Liver (tissue), 3 donors: ENCODE measurements at regions not wholly inside any gene's neighbourhood (a gene's known extent, or its start where the extent isn't known, plus 50 kb on each side); places are given as distances from the start of the nearest gene placed in this dataset.
"Not testable (repeated sequence)": the region's sequence is repeated elsewhere in the genome, so short reads cannot be mapped to it uniquely, and the experiment has no call there.

Experiments used
- EGR1 ChIP-seq, 2 donors: IDR thresholded peaks; 2 replicates each; pipeline ENCODE4 v1.6.1; 2016 to 2018; ENCODE audit warnings: antibody characterized with exemption in 2 of 2, low read depth in 2 of 2
- GABPA ChIP-seq, 2 donors: IDR thresholded peaks in 1 of 2; conservative IDR thresholded peaks in 1 of 2; 2 replicates each; pipeline ENCODE4 v1.6.1; 2016; ENCODE audit warnings: antibody characterized with exemption in 2 of 2, mild to moderate bottlenecking in 1 of 2, moderate library complexity in 1 of 2
- JUND ChIP-seq, 2 donors: IDR thresholded peaks; 2 replicates each; pipeline ENCODE4 v1.6.1; 2016; ENCODE audit warnings: antibody characterized with exemption in 2 of 2
- RAD21 ChIP-seq, 2 donors: IDR thresholded peaks; 2 replicates each; pipeline ENCODE4 v1.6.1; 2016; ENCODE audit warnings: antibody characterized with exemption in 2 of 2, mild to moderate bottlenecking in 2 of 2
- SP1 ChIP-seq: IDR thresholded peaks from 2 replicates; pipeline ENCODE4 v1.6.1; 2018; ENCODE audit warnings: antibody characterized with exemption, mild to moderate bottlenecking
- YY1 ChIP-seq: IDR thresholded peaks from 2 replicates; pipeline ENCODE4 v1.6.1; 2016; ENCODE audit warnings: antibody characterized with exemption, mild to moderate bottlenecking
- TF ChIP-seq, protein P1 (sequence below): IDR thresholded peaks from 2 replicates; pipeline ENCODE4 v1.6.1; 2016; ENCODE audit warnings: antibody characterized with exemption
- TF ChIP-seq, protein P2 (sequence below): fragments of 150-350 bp; IDR thresholded peaks from 2 replicates; pipeline ENCODE4 v1.5.1; 2017; ENCODE audit warnings: improper control_type of control experiment, low read depth, low read length; ENCODE audit not compliant: missing input control
- TF ChIP-seq, protein P3 (sequence below): IDR thresholded peaks from 2 replicates; pipeline ENCODE4 v1.6.1; 2016; ENCODE audit warnings: antibody characterized with exemption
- donor health status: healthy.
- donor health status: healthy.

DNA sequence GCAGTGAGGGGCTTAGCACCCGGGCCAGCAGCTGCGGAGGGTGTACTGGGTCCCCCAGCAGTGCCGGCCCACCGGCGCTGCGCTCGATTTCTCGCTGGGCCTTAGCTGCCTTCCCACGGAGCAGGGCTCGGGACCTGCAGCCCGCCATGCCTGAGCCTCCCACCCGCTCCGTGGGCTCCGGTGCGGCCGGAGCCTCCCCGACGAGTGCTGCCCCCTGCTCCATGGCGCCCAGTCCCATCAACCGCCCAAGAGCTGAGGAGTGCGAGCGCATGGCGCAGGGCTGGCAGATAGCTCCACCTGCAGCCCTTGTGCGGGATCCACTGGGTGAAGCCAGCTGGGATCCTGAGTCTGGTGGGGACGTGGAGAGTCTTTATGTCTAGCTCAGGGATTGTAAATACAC is 813.1 kb downstream of the CCSER2 start:
- not testable (repeated sequence) for TF ChIP-seq YY1; EGR1 (IDR thresholded peaks at IDR 0.05; ENCODE audit: low read depth in 2 of 2); GABPA (IDR thresholded peaks at IDR 0.05 in 1 of 2, conservative IDR thresholded peaks at IDR 0.05 in 1 of 2); RAD21 (IDR thresholded peaks at IDR 0.05); SP1; JUND (IDR thresholded peaks at IDR 0.05)
- TF ChIP-seq, protein P1, sequence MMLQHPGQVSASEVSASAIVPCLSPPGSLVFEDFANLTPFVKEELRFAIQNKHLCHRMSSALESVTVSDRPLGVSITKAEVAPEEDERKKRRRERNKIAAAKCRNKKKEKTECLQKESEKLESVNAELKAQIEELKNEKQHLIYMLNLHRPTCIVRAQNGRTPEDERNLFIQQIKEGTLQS: not testable (repeated sequence)
- TF ChIP-seq, protein P2, sequence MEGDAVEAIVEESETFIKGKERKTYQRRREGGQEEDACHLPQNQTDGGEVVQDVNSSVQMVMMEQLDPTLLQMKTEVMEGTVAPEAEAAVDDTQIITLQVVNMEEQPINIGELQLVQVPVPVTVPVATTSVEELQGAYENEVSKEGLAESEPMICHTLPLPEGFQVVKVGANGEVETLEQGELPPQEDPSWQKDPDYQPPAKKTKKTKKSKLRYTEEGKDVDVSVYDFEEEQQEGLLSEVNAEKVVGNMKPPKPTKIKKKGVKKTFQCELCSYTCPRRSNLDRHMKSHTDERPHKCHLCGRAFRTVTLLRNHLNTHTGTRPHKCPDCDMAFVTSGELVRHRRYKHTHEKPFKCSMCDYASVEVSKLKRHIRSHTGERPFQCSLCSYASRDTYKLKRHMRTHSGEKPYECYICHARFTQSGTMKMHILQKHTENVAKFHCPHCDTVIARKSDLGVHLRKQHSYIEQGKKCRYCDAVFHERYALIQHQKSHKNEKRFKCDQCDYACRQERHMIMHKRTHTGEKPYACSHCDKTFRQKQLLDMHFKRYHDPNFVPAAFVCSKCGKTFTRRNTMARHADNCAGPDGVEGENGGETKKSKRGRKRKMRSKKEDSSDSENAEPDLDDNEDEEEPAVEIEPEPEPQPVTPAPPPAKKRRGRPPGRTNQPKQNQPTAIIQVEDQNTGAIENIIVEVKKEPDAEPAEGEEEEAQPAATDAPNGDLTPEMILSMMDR: not testable (repeated sequence)
- TF ChIP-seq, protein P3, sequence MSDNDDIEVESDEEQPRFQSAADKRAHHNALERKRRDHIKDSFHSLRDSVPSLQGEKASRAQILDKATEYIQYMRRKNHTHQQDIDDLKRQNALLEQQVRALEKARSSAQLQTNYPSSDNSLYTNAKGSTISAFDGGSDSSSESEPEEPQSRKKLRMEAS: not testable (repeated sequence)
